WTC11 (cell line): ENCODE measurements at regions not wholly inside any gene's neighbourhood (a gene's known extent, or its start where the extent isn't known, plus 50 kb on each side); places are given as distances from the start of the nearest gene placed in this dataset.

ENCODE experiments used
- SP1 ChIP-seq: sonication (generic); formaldehyde crosslinking; conservative IDR thresholded peaks from 2 replicates; pipeline ENCODE4 v1.8.1; 2022; ENCODE audit warnings: missing genetic modification reagents
- TF ChIP-seq, protein P1 (sequence below): sonication (generic); formaldehyde crosslinking; IDR thresholded peaks from 2 replicates; pipeline ENCODE4 v1.8.1; 2022; ENCODE audit warnings: mild to moderate bottlenecking, missing genetic modification reagents, moderate library complexity, borderline replicate concordance

DNA sequence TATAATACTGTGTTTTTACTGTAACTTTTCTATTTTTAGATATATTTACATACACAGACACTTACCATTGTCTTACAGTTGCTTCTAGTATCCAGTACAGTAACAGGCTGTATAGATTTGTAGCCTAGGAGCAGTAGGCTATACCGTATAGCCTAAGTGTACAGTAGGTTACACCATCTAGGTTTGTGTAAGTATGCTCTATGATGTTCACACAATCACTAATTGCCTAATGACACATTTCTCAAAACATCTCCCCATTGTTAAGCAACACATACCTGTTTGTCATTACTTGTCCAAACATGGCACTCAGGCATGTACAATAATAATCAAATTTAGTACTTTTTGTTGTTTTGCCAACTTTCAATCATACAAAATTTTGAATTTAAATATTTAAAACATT is 757.3 kb downstream of the DOK5 start:
- TF ChIP-seq SP1, result no peak
- TF ChIP-seq, protein P1, sequence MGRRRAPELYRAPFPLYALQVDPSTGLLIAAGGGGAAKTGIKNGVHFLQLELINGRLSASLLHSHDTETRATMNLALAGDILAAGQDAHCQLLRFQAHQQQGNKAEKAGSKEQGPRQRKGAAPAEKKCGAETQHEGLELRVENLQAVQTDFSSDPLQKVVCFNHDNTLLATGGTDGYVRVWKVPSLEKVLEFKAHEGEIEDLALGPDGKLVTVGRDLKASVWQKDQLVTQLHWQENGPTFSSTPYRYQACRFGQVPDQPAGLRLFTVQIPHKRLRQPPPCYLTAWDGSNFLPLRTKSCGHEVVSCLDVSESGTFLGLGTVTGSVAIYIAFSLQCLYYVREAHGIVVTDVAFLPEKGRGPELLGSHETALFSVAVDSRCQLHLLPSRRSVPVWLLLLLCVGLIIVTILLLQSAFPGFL, result no peak
